ENCODE measurements at regions not wholly inside any gene's neighbourhood (a gene's known extent, or its start where the extent isn't known, plus 50 kb on each side); places are given as distances from the start of the nearest gene placed in this dataset.

- no peak overlapping the region for H3K27ac ChIP-seq (ENCODE audit: low read length)
- H3K4me2 ChIP-seq (ENCODE audit: insufficient read depth, low read length), result no peak overlapping the region
- H4K20me1 ChIP-seq (ENCODE audit: insufficient read depth, low read length), result no peaks in the 10 kb centered on the region
- H3K9ac ChIP-seq (ENCODE audit: low read depth, low read length), result no peak overlapping the region
- no peaks in the 10 kb centered on the region for H3K9me3 ChIP-seq (ENCODE audit: insufficient read depth, low read length, severe bottlenecking)
- DNase-seq (no peak), ATAC-seq (ENCODE audit: insufficient read depth, low read depth) (no peak)
- H3K4me3 ChIP-seq (ENCODE audit: low read depth in 1 of 2, low read length in 2 of 2), result no peak overlapping the region
- TF ChIP-seq EZH2 (IDR thresholded peaks at IDR 0.05; ENCODE audit: borderline replicate concordance, low read depth, low read length, severe bottlenecking), result no peak
- no peak for TF ChIP-seq CTCF (IDR thresholded peaks at IDR 0.05; ENCODE audit: borderline replicate concordance, extremely low read depth, low read length, poor library complexity, severe bottlenecking)
- H3K4me1 ChIP-seq (ENCODE audit: insufficient read depth, low read length), result no peaks in the 10 kb centered on the region
- no peaks in the 10 kb centered on the region for H3K79me2 ChIP-seq (ENCODE audit: insufficient read depth, low read length)
- no peaks in the 10 kb centered on the region for H3K36me3 ChIP-seq (ENCODE audit: insufficient read depth, low read length)
- H3K27me3 ChIP-seq (ENCODE audit: insufficient read depth, low read length, poor library complexity), result no peaks in the 10 kb centered on the region
- H2AFZ ChIP-seq (ENCODE audit: low read depth, low read length), result no peak overlapping the region
These were observed 1403.1 kb upstream of the ALCAM start for GRCh38 chr3:103963599-103963998.

- Histone ChIP-seq H3K4me3 (ENCODE audit: low read depth in 1 of 2, low read length in 2 of 2) (no peak overlapping the region), H4K20me1 (ENCODE audit: insufficient read depth, low read length) (no peaks in the 10 kb centered on the region), H3K4me2 (ENCODE audit: insufficient read depth, low read length) (no peak overlapping the region), H3K9me3 (ENCODE audit: insufficient read depth, low read length, severe bottlenecking) (no peaks in the 10 kb centered on the region), H3K79me2 (ENCODE audit: insufficient read depth, low read length) (no peaks in the 10 kb centered on the region), H3K27me3 (ENCODE audit: insufficient read depth, low read length, poor library complexity) (no peaks in the 10 kb centered on the region), H3K4me1 (ENCODE audit: insufficient read depth, low read length) (no peaks in the 10 kb centered on the region), H3K36me3 (ENCODE audit: insufficient read depth, low read length) (no peaks in the 10 kb centered on the region), H2AFZ (ENCODE audit: low read depth, low read length) (no peak overlapping the region), H3K27ac (ENCODE audit: low read length) (no peak overlapping the region), H3K9ac (ENCODE audit: low read depth, low read length) (no peak overlapping the region)
- ATAC-seq (ENCODE audit: insufficient read depth, low read depth) (no peak), DNase-seq (no peak)
- TF ChIP-seq EZH2 (IDR thresholded peaks at IDR 0.05; ENCODE audit: borderline replicate concordance, low read depth, low read length, severe bottlenecking) (no peak), CTCF (IDR thresholded peaks at IDR 0.05; ENCODE audit: borderline replicate concordance, extremely low read depth, low read length, poor library complexity, severe bottlenecking) (no peak)
These were observed 1400.9 kb upstream of the ALCAM start for GRCh38 chr3:103965764-103966163.

GRCh38 chr3:103966749-103967148, 1400.0 kb upstream of the ALCAM start:
- no peaks in the 10 kb centered on the region for H3K9me3 ChIP-seq (ENCODE audit: insufficient read depth, low read length, severe bottlenecking)
- ATAC-seq (ENCODE audit: insufficient read depth, low read depth), result no peak
- H4K20me1 ChIP-seq (ENCODE audit: insufficient read depth, low read length), result no peaks in the 10 kb centered on the region
- no peak overlapping the region for H3K9ac ChIP-seq (ENCODE audit: low read depth, low read length)
- H3K27me3 ChIP-seq (ENCODE audit: insufficient read depth, low read length, poor library complexity), result no peaks in the 10 kb centered on the region
- DNase-seq, result no peak
- no peak overlapping the region for H2AFZ ChIP-seq (ENCODE audit: low read depth, low read length)
- TF ChIP-seq EZH2 (IDR thresholded peaks at IDR 0.05; ENCODE audit: borderline replicate concordance, low read depth, low read length, severe bottlenecking), result no peak
- no peak for TF ChIP-seq CTCF (IDR thresholded peaks at IDR 0.05; ENCODE audit: borderline replicate concordance, extremely low read depth, low read length, poor library complexity, severe bottlenecking)
- H3K79me2 ChIP-seq (ENCODE audit: insufficient read depth, low read length), result no peaks in the 10 kb centered on the region
- no peak overlapping the region for H3K4me2 ChIP-seq (ENCODE audit: insufficient read depth, low read length)
- no peaks in the 10 kb centered on the region for H3K4me1 ChIP-seq (ENCODE audit: insufficient read depth, low read length)
- no peak overlapping the region for H3K27ac ChIP-seq (ENCODE audit: low read length)
- no peak overlapping the region for H3K4me3 ChIP-seq (ENCODE audit: low read depth in 1 of 2, low read length in 2 of 2)
- no peaks in the 10 kb centered on the region for H3K36me3 ChIP-seq (ENCODE audit: insufficient read depth, low read length)

GRCh38 chr3:103968131-103968530, 1398.6 kb upstream of the ALCAM start:
- no peak for ATAC-seq (ENCODE audit: insufficient read depth, low read depth)
- Histone ChIP-seq H3K9ac (ENCODE audit: low read depth, low read length) (no peak overlapping the region), H3K4me3 (ENCODE audit: low read depth in 1 of 2, low read length in 2 of 2) (no peak overlapping the region), H3K27me3 (ENCODE audit: insufficient read depth, low read length, poor library complexity) (no peaks in the 10 kb centered on the region), H3K9me3 (ENCODE audit: insufficient read depth, low read length, severe bottlenecking) (no peaks in the 10 kb centered on the region), H2AFZ (ENCODE audit: low read depth, low read length) (no peak overlapping the region), H3K4me2 (ENCODE audit: insufficient read depth, low read length) (no peak overlapping the region), H3K27ac (ENCODE audit: low read length) (no peak overlapping the region), H3K36me3 (ENCODE audit: insufficient read depth, low read length) (no peaks in the 10 kb centered on the region), H3K79me2 (ENCODE audit: insufficient read depth, low read length) (no peaks in the 10 kb centered on the region), H4K20me1 (ENCODE audit: insufficient read depth, low read length) (no peaks in the 10 kb centered on the region), H3K4me1 (ENCODE audit: insufficient read depth, low read length) (no peaks in the 10 kb centered on the region)
- DNase-seq, result no peak
- TF ChIP-seq EZH2 (IDR thresholded peaks at IDR 0.05; ENCODE audit: borderline replicate concordance, low read depth, low read length, severe bottlenecking) (no peak), CTCF (IDR thresholded peaks at IDR 0.05; ENCODE audit: borderline replicate concordance, extremely low read depth, low read length, poor library complexity, severe bottlenecking) (no peak)
